GM23248 (cell line): ENCODE measurements at regions not wholly inside any gene's neighbourhood (a gene's known extent, or its start where the extent isn't known, plus 50 kb on each side); places are given as distances from the start of the nearest gene placed in this dataset.
"Not testable (repeated sequence)": the region's sequence is repeated elsewhere in the genome, so short reads cannot be mapped to it uniquely, and the experiment has no call there.

ENCODE experiments used
- DNase-seq: peaks from one replicate; pipeline ENCODE4 v3.0.0-alpha.2; 2015
- H2AFZ ChIP-seq: fragments of 200-600 bp; sonication (generic); 2 replicates; pipeline ENCODE4 v1.6.1; 2016; ENCODE audit warnings: antibody characterized with exemption
- H3F3A ChIP-seq: fragments of 200-600 bp; sonication (generic); 2 replicates; pipeline ENCODE4 v1.6.1; 2016; ENCODE audit warnings: mild to moderate bottlenecking, antibody characterized with exemption, mixed run types; ENCODE audit not compliant: insufficient read depth
- H3K27ac ChIP-seq: fragments of 200-600 bp; sonication (generic); 2 replicates; pipeline ENCODE4 v1.5.1; 2016; ENCODE audit warnings: mild to moderate bottlenecking
- H3K27me3 ChIP-seq: fragments of 200-600 bp; sonication (generic); replicated peaks from 2 replicates; pipeline ENCODE4 v1.6.1; 2016; ENCODE audit warnings: mild to moderate bottlenecking; ENCODE audit not compliant: insufficient read depth
- H3K36me3 ChIP-seq: fragments of 200-600 bp; sonication (generic); 2 replicates; pipeline ENCODE4 v1.6.1; 2016; ENCODE audit warnings: low read depth, mild to moderate bottlenecking
- H3K4me1 ChIP-seq: fragments of 200-600 bp; sonication (generic); 2 replicates; pipeline ENCODE4 v1.6.1; 2016; ENCODE audit warnings: mild to moderate bottlenecking; ENCODE audit not compliant: insufficient read depth
- H3K4me2 ChIP-seq: fragments of 200-600 bp; sonication (generic); one replicate; pipeline ENCODE4 v1.6.1; 2016; ENCODE audit warnings: mild to moderate bottlenecking; ENCODE audit not compliant: unreplicated experiment
- H3K4me3 ChIP-seq: fragments of 200-600 bp; sonication (generic); 2 replicates; pipeline ENCODE4 v1.5.1; 2016; ENCODE audit warnings: mild to moderate bottlenecking
- H3K79me2 ChIP-seq: fragments of 200-600 bp; sonication (generic); 2 replicates; pipeline ENCODE4 v1.6.1; 2016; ENCODE audit warnings: mild to moderate bottlenecking; ENCODE audit not compliant: insufficient read depth
- H3K9ac ChIP-seq: fragments of 200-600 bp; sonication (generic); 2 replicates; pipeline ENCODE4 v1.6.1; 2016; ENCODE audit warnings: mild to moderate bottlenecking
- H3K9me2 ChIP-seq: fragments of 200-600 bp; sonication (generic); 2 replicates; pipeline ENCODE4 v1.6.1; 2016; ENCODE audit warnings: mixed run types, mild to moderate bottlenecking, moderate library complexity; ENCODE audit not compliant: insufficient read depth
- H3K9me3 ChIP-seq: fragments of 200-600 bp; sonication (generic); one replicate; pipeline ENCODE4 v1.6.1; 2017; ENCODE audit warnings: low read depth
- H4K20me1 ChIP-seq: fragments of 200-600 bp; sonication (generic); 2 replicates; pipeline ENCODE4 v1.6.0; 2016; ENCODE audit not compliant: insufficient read depth
- WGBS, 2 experiments: methylation state at CpG; one replicate each; pipeline ENCODE4 v1.1.6; 2015 to 2017; ENCODE audit warnings: low lambda C conversion rate in 2 of 2, low coverage in 1 of 2; ENCODE audit errors: missing lambda C conversion rate in 2 of 2; 5-methylcytosine and 5-hydroxymethylcytosine counted together
- in situ Hi-C: fragments of 300-500 bp; cut with MboI; formaldehyde crosslinking; loops from 2 replicates; pipeline ENCODE4 v1.15.0; 2020

GRCh38 chr9:61817127-61817705, 627.4 kb downstream of the SPATA31A7 start:
- H3K27me3 ChIP-seq, H3K4me1 ChIP-seq, H3K4me3 ChIP-seq, H4K20me1 ChIP-seq, H3K9me3 ChIP-seq, H3K79me2 ChIP-seq, H2AFZ ChIP-seq, DNase-seq, H3K27ac ChIP-seq, in situ Hi-C loops, H3K4me2 ChIP-seq, H3K36me3 ChIP-seq, H3F3A ChIP-seq, H3K9ac ChIP-seq, H3K9me2 ChIP-seq: not testable (repeated sequence)
- WGBS, 2 experiments = no CpG with 5 or more reads among the region's 4 CpGs

- WGBS, 2 experiments = 1 to 3% methylated on average over 21 to 23 of the region's 40 CpGs
Observed at GRCh38 chr9:61853624-61854259, 663.9 kb downstream of the SPATA31A7 start.

GRCh38 chr9:61854260-61854640, 664.4 kb downstream of the SPATA31A7 start:
- H3K79me2 ChIP-seq, H3K4me1 ChIP-seq, in situ Hi-C loops, H3K36me3 ChIP-seq, H3K9me2 ChIP-seq, H3K9me3 ChIP-seq, DNase-seq, H4K20me1 ChIP-seq, H3F3A ChIP-seq, H3K27me3 ChIP-seq: not testable (repeated sequence)
- H3K9ac ChIP-seq = peak overlapping the region; percentile 61
- peak overlapping the region; percentile 45; the same call in 1 of the 2 replicates for H3K27ac ChIP-seq
- H2AFZ ChIP-seq = peak overlapping the region; percentile 44; the same call in 1 of the 2 replicates
- peak overlapping the region; percentile 50 for H3K4me3 ChIP-seq
- WGBS, 2 experiments = no CpG with 5 or more reads among the region's 21 CpGs
- peak overlapping the region; percentile 25 for H3K4me2 ChIP-seq

More at GRCh38 chr9:61853624-61854259, 663.9 kb downstream of the SPATA31A7 start:
- peak overlapping the region; percentile 25 for H3K4me2 ChIP-seq
- H3K4me1 ChIP-seq, in situ Hi-C loops, H3K36me3 ChIP-seq, H3F3A ChIP-seq, H3K27me3 ChIP-seq, H4K20me1 ChIP-seq, DNase-seq, H3K9me2 ChIP-seq, H3K79me2 ChIP-seq, H3K9me3 ChIP-seq: not testable (repeated sequence)
- peak overlapping the region; percentile 44; the same call in 1 of the 2 replicates for H2AFZ ChIP-seq
- H3K4me3 ChIP-seq = peak overlapping the region; percentile 50
- peak overlapping the region; percentile 45; the same call in 1 of the 2 replicates for H3K27ac ChIP-seq
- H3K9ac ChIP-seq = peak overlapping the region; percentile 61

- H3K9me2 ChIP-seq, H3K9me3 ChIP-seq, H3K79me2 ChIP-seq, H3K4me1 ChIP-seq, H3K36me3 ChIP-seq, H3K4me2 ChIP-seq, H2AFZ ChIP-seq, H3K9ac ChIP-seq, H3K27ac ChIP-seq, H4K20me1 ChIP-seq, H3K4me3 ChIP-seq, H3K27me3 ChIP-seq, in situ Hi-C loops, DNase-seq, H3F3A ChIP-seq: not testable (repeated sequence)
- no CpG with 5 or more reads among the region's 33 CpGs for WGBS, 2 experiments
Observed at GRCh38 chr9:61856283-61856682, 666.4 kb downstream of the SPATA31A7 start.

- H2AFZ ChIP-seq, H3K27me3 ChIP-seq, H3K27ac ChIP-seq, DNase-seq, H4K20me1 ChIP-seq, H3F3A ChIP-seq, H3K9ac ChIP-seq, H3K4me3 ChIP-seq, H3K4me1 ChIP-seq, in situ Hi-C loops, H3K36me3 ChIP-seq, H3K9me2 ChIP-seq, H3K79me2 ChIP-seq, H3K4me2 ChIP-seq, H3K9me3 ChIP-seq: not testable (repeated sequence)
- WGBS, 2 experiments = 37 to 43% methylated on average over 7 to 8 of the region's 28 CpGs
Observed at GRCh38 chr9:61856858-61857453, 667.1 kb downstream of the SPATA31A7 start.

GRCh38 chr9:61857709-61858351, 668.0 kb downstream of the SPATA31A7 start:
- H4K20me1 ChIP-seq, H3K4me3 ChIP-seq, H3K9me2 ChIP-seq, H3K4me2 ChIP-seq, H3K27ac ChIP-seq, H3K79me2 ChIP-seq, DNase-seq, in situ Hi-C loops, H3K4me1 ChIP-seq, H3K9ac ChIP-seq, H2AFZ ChIP-seq, H3K9me3 ChIP-seq, H3K36me3 ChIP-seq, H3F3A ChIP-seq, H3K27me3 ChIP-seq: not testable (repeated sequence)
- no CpG with 5 or more reads among the region's 42 CpGs for WGBS, 2 experiments

GRCh38 chr9:61862431-61862971, 672.7 kb downstream of the SPATA31A7 start:
- H3K36me3 ChIP-seq, H3F3A ChIP-seq, in situ Hi-C loops: not testable (repeated sequence)

More at GRCh38 chr9:61862431-61862971, 672.7 kb downstream of the SPATA31A7 start:
- H3K27ac ChIP-seq, H3K4me3 ChIP-seq, H3K9ac ChIP-seq, H3K9me3 ChIP-seq, H3K79me2 ChIP-seq, H3K27me3 ChIP-seq, H3K9me2 ChIP-seq, H2AFZ ChIP-seq, H4K20me1 ChIP-seq, H3K4me1 ChIP-seq, H3K4me2 ChIP-seq, DNase-seq: not testable (repeated sequence)
- WGBS, 2 experiments = 9 to 19% methylated on average over 11 to 13 of the region's 29 CpGs
